RWPE1 (cell line): ENCODE measurements at regions not wholly inside any gene's neighbourhood (a gene's known extent, or its start where the extent isn't known, plus 50 kb on each side); places are given as distances from the start of the nearest gene placed in this dataset.
"Not testable (repeated sequence)": the region's sequence is repeated elsewhere in the genome, so short reads cannot be mapped to it uniquely, and the experiment has no call there.

Source experiments
- CTCF ChIA-PET: fragments of 350-600 bp; sonication (Branson Sonifier 250); formaldehyde crosslinking; extraction: SDS; loops from one replicate; lab custom pipeline; 2021; lab: Yijun Ruan, JAX
- POLR2A ChIA-PET: fragments of 400-600 bp; formaldehyde crosslinking; extraction: SDS; loops from one replicate; lab custom pipeline; 2020; ENCODE audit warnings: antibody characterized with exemption; ENCODE audit not compliant: low non-redundant PET; lab: Yijun Ruan, JAX
- DNase-seq: peaks from one replicate; pipeline ENCODE4 v3.0.0; 2012; ENCODE audit warnings: low spot score
- H3K27ac ChIP-seq: fragments of 450-650 bp; 2 replicates; pipeline ENCODE4 v1.5.1; 2017

DNA sequence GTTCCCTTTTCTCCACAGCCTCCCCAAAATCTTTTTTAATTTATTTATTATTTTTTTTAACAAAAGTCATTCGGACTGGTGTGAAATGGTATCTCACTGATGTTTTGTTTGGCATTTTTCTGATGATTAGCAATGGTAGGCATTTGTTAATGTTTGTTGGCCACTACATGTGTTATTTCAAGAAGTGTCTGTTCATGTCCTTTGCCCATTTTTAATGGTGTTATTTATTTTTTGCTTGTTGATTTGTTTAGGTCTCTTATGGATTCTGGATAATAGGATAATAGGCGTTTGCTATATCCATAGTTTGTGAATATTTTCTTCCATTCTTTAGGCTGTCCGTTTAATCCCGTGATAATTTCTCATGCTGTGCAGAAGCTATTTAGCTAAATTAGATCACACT lies 596.5 kb upstream of the DEFB115 start:
- POLR2A ChIA-PET, CTCF ChIA-PET, H3K27ac ChIP-seq, DNase-seq: not testable (repeated sequence)

DNA sequence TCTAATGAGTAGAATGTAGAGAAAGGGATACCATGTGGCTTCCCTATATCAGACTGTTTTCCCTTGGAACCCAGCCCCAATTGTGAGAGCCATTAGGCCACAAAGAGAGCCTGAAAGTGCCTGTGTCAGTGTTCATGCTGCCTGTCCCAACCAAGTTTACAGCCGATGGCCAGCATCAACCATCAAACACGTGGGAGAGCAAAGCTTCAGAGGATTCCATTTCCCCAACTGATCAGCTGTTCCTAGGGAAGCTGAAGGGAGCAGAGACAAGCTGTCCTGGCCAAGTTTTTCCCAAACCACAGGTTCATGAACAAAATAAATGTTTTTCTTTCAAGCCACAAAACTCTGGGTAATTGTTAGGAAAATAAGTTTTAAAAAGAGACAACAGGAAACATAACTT lies 589.0 kb upstream of the DEFB115 start:
- DNase-seq, H3K27ac ChIP-seq, POLR2A ChIA-PET, CTCF ChIA-PET: not testable (repeated sequence)

DNA sequence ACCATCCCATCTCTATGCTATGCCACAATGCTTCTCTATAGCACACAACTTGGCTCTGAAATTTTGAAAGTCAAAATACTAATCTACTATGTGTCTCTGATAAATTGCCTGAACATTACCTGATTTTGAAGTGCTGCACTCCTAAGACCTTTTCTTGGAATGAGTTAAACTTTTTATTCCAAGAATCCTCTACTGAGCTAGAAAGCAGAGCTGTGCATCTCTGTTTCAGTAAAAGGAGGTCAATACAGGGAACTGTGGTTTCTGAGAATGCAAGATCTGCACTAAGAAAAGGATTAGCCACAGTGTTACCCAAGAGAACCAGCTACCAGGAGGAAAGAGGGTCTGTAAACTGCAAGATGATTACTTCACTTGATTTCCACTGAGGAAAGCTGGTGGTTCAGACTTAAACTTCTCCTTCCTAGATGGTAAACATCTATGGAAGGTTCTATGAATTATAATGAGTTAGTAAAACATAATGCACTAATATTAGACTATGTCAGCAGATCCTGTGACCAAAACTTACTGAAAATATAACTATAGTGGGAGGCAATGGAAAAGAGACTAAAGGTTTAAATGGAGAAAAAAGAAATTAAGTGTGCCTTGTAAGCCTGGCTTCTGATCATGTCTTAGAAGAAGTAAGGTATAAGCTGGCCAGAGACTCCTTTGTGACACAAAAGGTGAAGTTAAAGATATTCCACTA lies 588.0 kb upstream of the DEFB115 start:
- DNase-seq, CTCF ChIA-PET, H3K27ac ChIP-seq, POLR2A ChIA-PET: not testable (repeated sequence)

DNA sequence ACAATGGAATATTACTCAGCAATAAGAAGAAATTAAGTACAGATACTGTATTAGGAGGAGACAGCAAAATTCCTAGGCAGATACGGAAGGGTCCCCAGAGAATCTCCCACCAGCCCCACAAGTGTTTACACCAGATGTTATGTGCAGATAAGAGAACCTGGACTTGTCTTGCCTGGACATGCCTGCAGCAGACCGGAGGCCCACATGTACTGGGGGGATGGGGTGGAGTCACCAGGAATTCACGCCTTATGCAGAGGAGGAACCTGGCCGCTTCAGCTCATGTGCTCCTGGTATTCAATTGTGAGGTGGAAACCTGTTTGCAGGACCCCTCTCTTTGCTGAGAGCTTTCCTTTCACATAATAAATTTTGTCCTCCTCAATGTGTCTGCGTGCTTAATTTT lies 586.3 kb upstream of the DEFB115 start:
- POLR2A ChIA-PET, H3K27ac ChIP-seq, DNase-seq, CTCF ChIA-PET: not testable (repeated sequence)

DNA sequence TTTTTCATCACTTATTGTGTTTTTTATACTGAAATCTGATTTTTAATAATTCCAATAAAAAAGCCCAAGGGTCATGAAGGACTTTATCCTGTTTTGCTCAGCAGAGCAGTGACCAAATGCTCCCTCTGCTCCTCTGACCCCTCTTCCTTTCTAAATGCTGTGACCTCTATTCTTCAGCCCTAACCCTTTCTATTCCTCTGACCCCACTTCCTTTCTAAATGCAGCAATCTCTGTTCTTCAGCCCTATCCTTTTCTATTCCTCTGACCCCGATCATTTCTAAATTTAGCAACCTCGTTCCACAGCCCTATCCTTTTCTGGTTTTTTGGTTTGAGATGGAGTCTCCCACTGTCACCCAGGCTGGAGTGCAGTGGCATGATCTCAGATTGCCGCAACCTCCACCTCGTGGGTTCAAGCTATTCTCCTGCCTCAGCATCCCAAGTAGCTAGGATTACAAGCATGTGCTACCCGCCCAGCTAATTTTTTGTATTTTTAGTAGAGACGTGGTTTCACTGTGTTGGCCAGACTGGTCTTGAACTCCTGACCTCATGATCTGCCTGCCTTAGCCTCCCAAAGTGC lies 581.4 kb upstream of the DEFB115 start:
- CTCF ChIA-PET, H3K27ac ChIP-seq, POLR2A ChIA-PET, DNase-seq: not testable (repeated sequence)

DNA sequence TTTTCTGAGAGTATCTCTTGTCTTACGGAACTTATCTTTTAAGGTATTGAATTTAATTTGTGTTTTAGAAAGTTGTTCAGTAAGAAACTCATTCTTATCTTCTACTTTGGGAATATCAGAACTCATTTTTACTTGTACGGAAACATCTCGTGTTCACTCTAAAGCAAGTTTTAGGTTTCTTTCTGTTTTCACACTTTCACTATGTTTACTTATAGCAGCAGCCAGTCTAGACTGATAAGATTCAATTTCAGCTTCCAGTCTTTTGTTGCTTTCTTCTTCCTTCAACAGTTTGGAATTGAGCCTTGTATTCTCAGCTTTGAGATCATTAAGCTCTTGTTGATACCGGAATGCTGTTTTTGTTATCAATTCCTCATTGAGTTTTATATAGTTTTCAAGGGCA lies 575.2 kb upstream of the DEFB115 start:
- H3K27ac ChIP-seq, CTCF ChIA-PET, DNase-seq: not testable (repeated sequence)

DNA sequence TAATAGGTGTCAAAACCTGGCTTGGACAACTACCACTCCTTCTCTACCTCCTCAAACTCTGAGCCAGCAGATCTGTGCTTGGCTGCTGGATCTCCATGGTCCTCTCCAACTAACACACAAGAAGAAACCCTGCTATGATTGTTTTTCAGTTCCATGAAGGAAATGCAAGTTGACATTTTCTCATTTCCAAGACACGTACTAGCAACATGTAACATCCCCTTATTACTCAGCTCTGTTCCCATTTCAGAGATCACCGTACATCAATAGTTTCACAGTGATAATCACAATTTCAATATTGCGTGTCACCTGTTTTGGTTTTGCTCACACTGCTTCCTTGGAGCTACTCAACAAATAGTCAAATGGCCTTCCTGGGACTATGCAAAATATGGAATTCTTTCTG lies 544.6 kb upstream of the DEFB115 start:
- H3K27ac ChIP-seq, CTCF ChIA-PET, POLR2A ChIA-PET, DNase-seq: not testable (repeated sequence)

More for the DNA sequence above, 575.2 kb upstream of the DEFB115 start:
- POLR2A ChIA-PET, result not testable (repeated sequence)

DNA sequence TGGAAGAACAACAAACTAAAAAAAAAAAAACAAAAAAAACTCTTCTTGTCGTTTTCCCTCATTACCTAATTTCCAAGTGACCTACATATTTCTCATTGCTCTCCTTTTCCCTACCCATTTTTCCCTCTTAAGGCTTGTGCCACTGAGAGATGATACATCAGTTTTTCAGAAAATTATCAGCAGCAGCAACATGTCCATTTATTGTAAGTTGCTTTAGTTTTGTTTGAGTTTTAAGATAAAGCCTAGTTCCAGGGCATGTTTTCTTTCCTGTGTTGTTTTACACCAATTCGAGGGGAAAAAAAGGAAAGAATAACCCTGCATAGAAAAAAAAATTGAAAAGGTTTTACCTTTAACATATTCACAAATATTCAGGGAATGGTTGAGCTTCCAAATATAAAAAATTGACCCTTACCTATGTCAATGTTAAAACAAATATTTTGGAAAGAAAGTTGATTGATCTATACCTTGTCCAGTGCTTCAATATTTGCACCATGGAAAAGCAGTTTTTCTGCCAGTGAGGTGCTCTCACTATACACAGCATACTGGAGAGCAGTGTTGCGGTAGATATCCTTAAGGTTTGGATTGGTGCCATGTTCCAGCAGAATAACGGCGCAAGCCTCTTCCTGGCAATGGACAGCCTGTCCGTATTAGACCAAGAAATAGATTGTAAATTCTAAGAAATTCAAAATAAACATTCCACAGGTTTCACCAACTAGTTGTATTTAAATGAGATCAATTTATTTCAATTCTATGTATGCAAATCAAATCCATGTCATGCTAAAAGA lies 537.9 kb upstream of the DEFB115 start:
- POLR2A ChIA-PET, DNase-seq, CTCF ChIA-PET, H3K27ac ChIP-seq: not testable (repeated sequence)

DNA sequence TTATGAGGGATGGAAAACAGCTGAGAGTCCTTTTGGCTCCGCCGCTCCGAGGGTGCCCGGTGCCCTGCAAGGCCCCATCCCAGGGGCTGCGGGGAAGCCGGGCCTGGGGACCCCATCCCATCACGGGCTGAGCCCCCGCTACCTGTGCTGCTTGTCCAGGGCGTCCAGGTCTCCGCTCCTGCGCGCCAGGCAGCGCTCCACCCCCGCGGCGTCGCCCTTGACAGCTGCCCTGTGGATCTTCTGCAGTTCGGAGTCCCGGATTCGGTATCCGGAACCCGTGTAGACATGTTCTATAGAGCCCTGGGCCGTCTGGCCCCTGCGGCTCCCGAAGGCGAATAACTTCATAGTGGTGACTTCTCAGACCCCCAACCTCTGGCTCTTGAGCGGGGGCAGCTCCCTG lies 534.0 kb upstream of the DEFB115 start:
- POLR2A ChIA-PET, result not testable (repeated sequence)

DNA sequence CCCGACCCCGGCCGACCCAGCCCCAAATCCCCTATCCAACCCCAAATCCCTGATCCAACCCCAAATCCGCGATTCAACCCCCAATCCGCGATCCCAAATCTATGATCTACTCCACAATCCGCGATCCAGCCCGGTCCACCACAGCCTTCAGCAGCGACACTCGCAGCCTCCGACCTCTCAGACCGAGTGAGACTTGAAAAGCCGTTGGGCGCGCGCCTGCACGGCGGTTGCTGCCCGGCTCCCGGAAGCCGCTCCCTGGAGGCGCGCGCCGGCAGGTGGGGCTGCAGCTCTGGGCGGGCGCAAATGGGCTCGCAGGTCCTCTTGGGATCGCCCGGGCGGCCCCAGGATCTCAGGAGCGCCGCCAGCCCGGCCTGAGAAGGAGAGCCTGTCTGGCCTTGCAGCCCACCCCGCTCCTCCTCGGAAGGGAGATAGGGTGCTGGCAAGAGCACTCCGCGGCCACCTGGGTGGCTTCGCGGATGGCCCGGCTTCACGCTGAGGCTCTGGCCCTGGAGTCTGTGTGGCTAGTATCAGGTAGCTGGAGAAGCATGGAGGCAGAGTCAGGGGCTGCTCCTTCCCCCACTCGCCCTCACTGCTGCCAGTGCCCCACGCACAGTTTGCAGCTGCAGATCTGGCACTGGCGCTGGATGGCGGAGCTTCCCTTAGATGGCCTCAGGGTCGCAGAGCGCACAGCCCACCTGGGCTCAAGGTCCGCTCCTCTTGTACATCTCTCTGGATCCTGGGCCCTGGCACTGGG lies 533.4 kb upstream of the DEFB115 start:
- POLR2A ChIA-PET, result not testable (repeated sequence)
- peak; percentile 15 for DNase-seq
- CTCF ChIA-PET, result interaction anchor here (0.6 kb wide), 1 partner anchor 1275 kb away, joined by 3 read pairs; no protein-coding TSS in a partner anchor

More for the DNA sequence above, 534.0 kb upstream of the DEFB115 start:
- not testable (repeated sequence) for DNase-seq, H3K27ac ChIP-seq
- CTCF ChIA-PET, result interaction anchor here (0.6 to 0.8 kb wide), 2 partner anchors 240 to 1275 kb away, joined by 3 to 4 read pairs; no protein-coding TSS in a partner anchor

DNA sequence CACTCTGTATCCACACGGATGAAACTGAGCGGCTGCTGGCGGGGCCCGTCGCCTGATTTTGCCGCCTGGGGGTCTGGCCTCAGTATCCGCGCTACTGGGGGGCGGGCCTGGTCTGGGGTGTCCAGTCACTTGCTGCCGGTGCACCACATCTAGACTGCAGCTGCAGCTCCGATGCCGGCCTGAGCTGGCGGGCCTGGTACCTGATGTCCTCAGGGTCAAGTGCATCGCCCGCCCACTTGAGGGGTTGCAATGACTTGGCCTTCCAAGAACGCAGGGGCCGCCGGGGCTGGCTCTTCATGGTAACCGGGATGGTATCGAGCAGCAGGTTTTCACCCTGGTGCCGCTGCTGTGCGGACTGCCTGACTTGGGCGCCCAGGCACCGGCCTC lies 532.8 kb upstream of the DEFB115 start:
- DNase-seq, POLR2A ChIA-PET, H3K27ac ChIP-seq, CTCF ChIA-PET: not testable (repeated sequence)

More for the DNA sequence above, 533.4 kb upstream of the DEFB115 start:
- not testable (repeated sequence) for H3K27ac ChIP-seq

DNA sequence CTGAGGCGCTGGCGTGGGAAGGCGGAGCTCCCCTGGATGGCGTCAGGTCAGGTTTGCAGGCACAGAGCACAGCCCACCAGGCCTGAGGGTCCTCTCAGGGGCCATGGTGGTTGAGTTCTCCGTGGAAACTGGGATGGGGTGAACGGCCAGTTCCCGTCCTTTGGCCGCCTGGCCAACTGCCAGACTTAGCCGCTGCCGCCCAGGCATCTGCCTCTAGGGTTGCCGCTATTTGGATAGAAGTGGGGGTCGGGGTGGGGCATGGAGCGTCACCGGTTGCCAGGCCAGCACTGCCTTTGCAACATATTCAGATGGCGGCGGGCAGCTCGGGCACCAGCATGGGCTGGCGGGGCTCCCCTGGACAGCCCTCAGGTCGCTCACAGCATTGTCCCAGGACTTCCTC lies 532.3 kb upstream of the DEFB115 start:
- H3K27ac ChIP-seq, CTCF ChIA-PET, POLR2A ChIA-PET, DNase-seq: not testable (repeated sequence)

DNA sequence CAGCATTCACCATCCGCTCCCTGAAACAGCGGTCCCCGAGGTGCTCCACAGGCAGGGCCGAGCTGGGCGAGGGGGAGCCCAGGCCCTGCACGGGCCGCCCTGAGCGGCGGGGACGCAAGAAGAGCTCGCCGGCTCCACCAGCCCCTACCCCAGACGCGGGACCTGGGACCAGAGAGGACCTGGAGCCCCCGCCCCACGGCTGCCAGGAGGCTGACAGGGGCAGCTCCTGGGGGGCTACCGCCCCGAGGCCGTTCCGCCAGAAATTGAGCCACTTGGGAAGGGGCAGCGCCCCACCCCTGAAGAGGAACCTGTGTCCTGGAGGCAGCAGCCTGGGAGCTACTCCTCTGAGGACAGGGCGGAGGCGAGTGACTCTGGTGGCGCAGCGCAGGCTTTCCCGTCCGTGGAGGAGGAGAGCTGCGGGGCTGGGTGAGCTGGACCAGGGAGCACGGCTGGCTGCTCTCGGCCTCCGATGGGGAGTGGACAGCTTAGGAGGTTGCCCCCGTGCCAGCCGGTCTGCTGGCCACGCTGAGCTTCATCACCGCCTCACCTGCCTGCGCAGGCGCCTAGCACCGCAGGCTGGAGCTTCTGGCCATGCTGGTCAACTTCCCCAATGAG lies 529.1 kb upstream of the DEFB115 start:
- CTCF ChIA-PET, DNase-seq, POLR2A ChIA-PET, H3K27ac ChIP-seq: not testable (repeated sequence)
